LHCN-M2 (cell line): ENCODE measurements at regions not wholly inside any gene's neighbourhood (a gene's known extent, or its start where the extent isn't known, plus 50 kb on each side); places are given as distances from the start of the nearest gene placed in this dataset.
"Not testable (repeated sequence)": the region's sequence is repeated elsewhere in the genome, so short reads cannot be mapped to it uniquely, and the experiment has no call there.

ENCODE experiments used
- DNase-seq: peaks from one replicate; pipeline ENCODE4 v3.0.0-alpha.2; 2012; ENCODE audit warnings: low read depth

DNA sequence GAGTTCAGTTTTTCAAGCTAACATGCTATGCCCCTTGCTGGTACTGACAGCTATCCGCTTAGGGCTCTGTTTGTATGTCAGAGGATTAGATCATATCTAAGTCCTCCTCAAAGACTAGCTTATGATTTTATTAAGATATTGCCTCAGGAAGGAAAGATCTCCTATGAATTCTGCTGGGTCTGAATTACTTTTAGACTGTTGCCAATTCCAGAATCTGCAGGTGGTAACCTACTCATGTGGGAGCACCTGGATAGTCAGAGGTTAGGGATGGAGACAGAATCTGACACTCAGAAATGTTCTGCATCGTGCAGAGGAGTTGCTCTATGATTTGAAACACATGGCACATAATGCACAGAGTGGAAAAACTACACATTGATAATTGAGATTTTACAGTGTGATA is 843.4 kb downstream of the SLC6A15 start:
- DNase-seq: no peak

DNA sequence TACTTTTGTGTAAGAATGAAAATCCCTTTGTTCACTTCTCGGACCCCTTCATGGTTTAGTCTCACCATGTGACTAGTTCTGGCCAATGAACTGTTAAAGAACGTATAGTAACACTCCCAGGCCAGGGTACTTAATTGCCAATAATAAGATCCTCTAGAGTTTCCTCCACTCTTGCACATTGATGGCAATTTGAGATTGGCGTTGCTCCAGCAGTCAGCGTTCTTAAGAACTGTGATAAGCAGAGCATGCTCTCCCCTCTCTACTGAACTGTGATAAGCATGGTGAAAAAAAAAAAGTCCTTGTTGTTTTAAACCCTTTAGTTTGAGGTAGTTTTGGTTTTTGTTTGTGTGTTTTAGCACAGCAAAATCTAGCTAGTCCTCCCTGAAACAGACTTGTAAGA is 854.5 kb downstream of the SLC6A15 start:
- DNase-seq: no peak

DNA sequence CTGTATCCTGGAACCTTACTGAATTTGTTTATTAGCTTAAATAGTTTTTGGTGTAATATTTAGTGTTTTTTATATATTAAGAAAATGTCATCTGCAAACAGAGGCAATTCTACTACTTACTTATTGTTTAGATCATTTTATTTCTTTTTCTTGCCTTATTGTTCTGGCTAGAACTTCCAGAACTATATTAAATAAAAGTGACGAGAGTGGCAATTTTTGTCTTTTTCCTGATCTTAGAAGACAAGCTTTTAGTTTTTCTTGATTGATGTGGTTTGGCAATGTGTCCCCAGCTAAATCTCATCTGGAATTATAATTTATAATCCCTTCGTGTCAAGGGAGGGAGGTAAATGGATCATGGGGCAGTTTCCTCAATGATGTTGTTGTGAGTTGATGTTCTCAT is 857.8 kb downstream of the SLC6A15 start:
- DNase-seq: no peak

DNA sequence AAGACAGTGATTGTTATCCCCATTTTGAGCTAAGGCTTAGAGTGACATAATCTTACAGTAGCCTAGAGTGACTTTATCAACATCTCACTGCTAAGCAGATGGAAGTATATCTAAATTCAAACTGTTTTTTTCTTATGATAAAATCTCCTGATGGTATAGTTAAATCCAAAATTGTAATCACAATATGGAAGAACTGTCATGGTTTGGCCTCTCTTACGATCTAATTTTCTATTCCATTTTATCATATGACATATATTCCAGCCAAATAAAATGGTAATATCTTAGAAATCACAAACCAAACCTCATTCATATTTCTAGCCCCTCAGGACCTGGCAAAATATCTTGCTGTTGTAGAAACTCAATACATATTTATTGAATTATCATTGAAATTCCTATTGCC is 864.7 kb downstream of the SLC6A15 start:
- DNase-seq: no peak

DNA sequence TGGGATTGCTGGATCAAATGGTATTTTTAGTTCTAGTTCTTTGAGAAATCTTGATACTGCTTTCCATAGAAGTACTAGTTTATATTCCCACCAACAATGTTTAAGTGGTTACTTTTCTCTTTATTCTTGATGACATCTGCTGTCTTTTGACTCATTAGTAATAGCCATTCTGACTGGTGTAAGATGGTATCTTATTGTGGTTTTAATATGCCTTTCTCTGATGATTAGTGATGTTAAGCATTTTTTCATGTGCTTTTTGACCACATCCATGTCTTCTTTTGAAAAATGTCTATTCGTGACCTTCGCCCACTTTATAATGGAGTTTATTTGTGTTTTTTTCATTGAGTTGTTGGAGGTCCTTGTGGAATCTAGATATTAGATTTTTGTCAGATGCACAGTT is 865.7 kb downstream of the SLC6A15 start:
- no peak for DNase-seq

DNA sequence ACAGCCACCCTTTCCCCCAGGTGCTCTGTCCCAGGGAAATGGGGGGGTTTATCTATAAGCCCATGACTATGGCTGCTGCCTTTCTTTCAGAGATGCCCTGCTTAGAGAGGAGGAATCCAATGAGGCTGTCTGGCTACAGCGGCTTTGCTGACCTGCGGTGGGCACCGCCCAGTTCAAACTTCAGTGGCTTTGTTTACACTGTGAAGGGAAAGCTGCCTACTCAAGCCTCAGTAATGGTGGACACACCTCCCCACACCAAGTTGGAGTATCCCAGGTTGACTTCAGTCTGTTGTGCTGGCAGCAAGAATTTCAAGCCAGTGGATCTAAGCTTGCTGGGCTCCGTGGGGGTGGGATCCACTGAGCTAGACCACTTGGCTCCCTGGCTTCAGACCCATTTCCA is 869.2 kb downstream of the SLC6A15 start:
- DNase-seq: no peak

DNA sequence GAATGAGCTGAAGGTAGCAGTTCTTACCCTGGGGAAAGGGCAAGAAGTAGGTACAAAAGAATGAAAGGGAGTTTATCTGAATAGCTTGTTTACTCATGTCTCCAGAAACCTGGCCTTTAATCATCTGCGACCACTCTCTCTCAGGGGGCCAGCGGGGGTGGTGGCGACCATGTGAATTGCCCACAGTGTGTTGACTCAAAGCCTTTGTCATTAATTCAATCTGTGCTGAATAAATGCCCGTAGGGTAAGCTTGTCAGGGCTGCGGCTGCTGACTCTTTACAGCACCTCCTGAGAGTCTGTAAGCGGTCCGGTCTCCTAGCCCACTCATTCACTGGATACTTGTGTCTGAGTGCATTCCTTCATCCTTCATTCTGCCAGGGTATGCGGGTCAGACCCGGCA is 874.4 kb downstream of the SLC6A15 start:
- DNase-seq: no peak

DNA sequence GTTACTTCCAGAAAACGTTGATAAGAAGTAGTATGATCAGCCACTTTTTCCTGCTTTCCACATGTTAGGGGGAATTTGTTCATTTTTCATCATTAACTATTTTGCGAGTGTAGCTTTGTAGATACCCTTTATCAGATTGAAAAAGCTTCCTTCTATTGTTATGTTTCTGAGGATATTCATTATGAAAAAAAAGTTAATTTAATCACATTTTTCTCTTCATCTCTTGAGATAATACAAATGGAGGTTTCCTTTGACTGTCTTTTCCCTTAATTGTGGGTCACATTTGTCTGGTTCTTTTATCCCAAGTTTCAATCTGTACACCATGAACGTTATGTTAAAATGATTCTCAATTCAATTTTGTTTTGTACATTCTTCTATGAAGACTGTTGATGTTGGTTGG is 875.7 kb downstream of the SLC6A15 start:
- no peak for DNase-seq

DNA sequence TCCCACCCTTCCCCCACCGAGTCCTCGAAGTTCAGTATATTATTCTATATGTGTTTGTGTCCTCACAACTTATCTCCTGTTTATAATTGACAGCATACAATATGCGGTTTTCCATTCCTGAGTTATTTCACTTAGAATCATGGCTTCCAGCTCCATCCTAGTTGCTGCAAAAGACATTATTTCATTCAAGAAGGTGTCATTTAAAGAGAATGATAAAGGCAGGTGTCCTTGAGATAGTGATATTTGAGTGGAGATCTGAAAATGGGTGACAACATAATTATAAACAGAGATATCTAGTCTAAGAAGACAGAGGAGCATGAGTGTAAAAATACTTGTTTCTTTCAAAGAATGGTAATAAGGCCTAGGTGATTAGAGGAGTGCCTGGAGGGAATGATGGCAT is 876.8 kb downstream of the SLC6A15 start:
- no peak for DNase-seq

DNA sequence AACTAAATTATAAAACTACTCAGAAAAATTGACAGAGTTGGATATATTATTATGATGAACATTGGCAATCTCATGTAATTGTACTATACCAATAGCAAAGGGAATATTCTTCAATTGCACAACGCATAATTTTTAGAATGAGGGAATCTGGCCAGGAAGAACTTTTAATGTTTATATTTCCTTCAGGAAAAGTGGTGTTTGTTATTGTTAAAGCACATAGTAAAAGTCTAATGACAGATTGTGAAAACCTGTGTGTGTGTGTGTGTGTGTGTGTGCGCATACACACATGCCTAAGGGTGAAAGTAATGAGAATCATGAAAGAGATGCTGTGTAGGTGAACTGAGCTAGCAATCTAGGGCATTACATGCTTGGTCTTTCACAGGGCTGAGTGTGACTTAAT is 877.7 kb downstream of the SLC6A15 start:
- no peak for DNase-seq

DNA sequence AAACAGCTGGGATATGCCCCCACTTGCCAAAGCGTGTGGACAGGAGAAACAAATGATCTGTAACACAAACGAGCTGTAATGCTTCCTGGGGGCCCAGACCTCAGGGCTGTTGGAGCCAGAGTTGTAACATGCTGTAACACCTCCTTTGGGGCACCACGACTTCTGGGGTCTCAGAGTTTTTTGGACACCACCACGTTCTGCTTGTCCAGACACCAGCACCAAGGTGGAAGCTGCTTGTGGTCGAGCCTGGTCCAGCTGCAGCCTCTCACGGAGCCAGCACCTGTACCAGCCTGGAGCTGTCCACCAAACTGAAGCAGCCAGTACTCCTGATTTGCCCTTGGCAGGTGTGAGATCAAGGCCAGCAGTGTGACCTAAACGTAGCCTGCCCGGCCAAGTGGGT is 879.4 kb downstream of the SLC6A15 start:
- no peak for DNase-seq

DNA sequence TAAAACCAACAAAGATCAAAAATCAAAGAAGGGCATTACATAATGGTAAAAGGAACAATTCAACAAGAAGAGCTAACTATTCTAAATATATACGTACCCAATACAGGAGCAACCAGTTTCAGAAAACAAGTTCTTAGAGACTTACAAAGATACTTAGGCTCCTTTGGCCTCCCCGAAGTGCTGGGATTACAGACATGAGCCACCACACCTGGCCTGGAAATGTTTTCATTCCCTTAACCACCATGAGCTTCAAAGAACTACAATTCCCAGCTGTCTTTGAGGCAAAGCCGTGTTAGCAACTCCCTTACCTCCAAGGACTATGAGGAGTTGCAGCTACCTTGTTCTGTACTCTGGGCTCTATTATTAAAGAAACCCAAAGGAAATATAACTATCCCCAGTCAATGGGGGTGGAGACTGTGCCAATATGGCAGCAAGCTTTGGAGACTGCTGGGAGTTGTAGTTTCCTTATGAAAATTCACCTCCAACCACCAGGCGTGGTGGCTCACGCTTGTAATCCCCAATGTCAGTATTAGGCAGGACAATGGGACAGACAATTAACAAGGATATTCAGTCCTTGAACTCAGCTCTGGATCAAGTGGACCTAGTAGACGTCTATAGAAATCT is 893.9 kb downstream of the SLC6A15 start:
- DNase-seq: not testable (repeated sequence)

DNA sequence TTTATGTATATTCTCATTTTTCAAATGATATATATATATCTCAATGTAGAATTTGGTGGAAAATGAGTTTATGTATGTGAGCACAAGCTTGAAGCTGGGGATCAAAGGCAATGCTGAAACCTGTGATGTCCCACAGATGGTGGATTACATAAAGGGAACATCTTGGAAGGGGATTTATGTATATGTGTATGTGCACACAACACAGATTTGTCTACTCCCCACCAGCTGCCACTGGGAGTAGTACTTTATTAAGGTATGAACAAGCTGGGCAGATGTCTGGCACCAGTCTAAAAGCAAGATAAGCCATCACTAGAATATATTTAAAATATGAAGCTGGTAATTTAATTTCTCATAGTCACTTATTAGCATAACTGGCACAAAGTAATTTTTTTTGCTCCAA is 895.6 kb downstream of the SLC6A15 start:
- no peak for DNase-seq

DNA sequence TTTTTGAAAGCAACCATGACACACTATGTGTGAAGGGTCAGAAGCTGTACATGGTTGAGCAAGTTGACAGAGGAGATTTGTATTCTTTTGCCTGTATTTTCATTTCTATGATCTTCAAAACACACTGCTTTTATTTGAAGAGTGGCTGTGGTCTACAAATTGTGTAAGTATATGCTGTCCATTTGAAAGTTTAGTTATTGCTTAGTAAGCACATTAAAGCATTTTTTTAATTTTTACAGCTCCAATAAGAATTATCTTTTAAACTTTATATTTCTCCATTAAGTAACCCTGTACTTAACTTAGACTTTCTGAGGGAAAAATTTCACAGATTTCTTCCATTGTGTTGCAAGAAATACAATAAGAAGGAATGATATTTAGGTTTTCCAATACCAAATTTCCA is 915.2 kb downstream of the SLC6A15 start:
- no peak for DNase-seq

DNA sequence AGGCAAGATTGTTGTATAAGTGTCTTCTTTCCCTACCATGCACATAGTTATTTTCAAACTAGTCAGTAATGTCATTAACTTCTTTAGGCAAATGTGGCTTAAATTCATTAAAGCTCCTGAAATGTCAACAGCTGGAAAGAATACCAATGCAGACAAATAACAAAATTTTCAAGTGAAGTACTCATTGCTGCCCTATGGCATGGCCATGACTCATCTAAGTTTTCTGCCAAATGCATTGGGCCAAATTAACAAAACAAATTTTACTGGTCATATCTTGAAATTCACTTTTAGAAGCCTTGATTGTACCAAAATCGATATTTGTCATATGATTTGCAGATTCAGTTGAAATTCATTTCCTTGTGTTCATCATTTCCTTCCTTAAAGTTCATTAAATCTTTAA is 915.9 kb downstream of the SLC6A15 start:
- no peak for DNase-seq

DNA sequence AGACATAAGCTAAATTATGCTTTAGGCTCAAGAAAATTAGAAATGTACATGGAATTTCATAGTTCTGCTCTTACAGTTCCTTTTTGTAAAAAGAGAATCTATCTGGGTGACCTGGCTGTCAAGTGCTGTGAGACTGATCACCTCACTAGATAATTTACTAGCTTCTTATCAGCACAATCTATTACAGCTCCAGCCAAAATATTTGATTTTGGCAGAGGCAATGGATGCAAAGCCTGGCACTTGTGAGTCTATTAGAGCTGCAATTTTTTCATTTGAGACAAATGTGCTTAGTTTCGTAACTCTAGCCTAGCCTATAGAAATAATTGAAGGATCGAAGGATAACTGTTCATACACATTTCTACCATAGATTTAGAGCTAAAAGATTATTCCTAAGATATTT is 927.5 kb downstream of the SLC6A15 start:
- DNase-seq: no peak

DNA sequence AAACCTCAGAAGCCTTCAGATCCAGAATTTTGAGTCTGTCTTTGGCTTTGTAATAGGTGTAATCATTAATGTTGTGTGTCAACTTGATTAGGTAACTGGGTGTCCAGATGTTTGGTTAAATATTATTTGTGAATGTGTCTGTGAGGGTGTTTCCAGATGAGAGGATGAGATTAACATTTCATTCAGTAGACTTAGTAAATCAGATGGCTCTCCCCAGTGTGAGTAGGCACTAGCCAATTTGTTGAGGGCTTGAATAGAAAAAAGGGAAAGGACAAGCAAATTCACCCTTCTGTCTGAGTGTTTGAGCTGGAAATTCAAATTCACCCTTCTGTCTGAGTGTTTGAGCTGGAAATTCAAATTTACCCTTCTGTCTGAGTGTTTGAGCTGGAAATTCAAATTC is 932.2 kb downstream of the SLC6A15 start:
- DNase-seq: no peak

DNA sequence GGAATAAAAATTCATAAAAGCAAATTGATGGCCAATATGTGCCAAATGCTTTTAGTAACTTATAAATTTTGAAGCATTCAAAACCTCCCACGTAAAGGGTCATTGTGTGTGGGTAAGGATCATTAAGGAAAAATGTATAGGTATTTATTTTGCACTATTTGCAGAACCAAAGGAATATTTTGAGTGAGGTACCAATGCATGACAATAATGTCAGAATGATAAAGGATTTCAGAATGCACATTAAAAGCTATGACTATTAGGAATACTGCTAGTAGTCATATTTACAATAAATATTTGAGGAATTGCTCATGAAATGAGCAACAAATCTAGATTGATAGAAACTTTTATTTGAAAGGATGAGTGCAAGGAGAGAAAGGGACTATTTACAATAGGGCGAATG is 932.8 kb downstream of the SLC6A15 start:
- no peak for DNase-seq

DNA sequence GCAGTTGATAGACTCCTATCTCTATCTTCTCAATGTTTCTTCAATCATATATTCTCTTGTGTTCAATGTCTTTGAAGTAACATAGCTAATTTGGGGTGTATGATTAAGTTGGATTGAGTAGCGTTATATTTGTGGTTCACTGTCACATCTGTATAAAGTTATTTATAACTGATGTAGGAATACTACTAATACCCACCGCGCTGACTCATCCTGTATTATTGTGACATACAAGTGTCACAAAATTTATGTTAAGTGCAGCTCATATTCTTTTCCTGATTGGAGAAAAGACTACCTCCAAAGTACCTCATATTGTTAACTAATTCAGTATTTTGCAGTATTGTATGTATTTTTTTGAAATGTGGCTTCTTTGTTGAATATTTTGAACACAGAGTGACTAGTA is 940.8 kb downstream of the SLC6A15 start:
- DNase-seq: no peak

DNA sequence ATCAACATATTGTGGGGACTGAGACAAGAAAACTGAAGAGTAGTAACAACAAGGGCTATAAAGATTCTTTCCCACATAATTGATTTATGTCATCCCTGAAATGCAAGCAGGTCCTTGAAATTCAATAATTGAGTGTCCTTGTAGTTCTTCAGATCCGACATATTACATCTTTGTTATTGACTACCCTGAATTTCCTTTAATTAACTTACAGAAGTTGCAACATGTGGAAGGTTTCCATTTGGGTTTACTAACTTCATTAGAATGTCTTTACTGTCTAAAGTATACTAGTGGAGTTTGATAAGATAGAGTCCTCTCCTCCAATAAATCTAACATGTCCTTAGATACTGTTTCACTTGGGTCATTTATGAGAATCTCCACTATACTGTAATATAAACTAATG is 951.8 kb downstream of the SLC6A15 start:
- no peak for DNase-seq

DNA sequence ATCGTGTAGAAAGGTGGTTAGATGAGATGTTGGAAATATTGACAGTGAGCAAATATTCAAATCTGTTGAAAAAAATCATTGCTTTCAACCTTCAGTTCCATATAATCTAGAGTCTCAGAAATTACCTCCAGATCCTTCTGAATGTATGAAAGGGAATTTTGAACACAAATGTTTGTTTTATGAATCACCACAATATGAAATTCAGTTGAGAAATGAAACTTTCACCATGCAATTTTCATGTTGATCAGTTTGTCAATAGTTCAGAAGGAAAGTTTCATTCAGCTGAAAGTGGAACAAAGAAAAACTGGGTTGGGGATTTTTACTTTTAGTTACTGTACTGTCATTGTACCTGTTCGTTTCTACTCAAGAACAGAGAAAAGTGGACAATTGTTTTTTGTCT is 953.6 kb downstream of the SLC6A15 start:
- no peak for DNase-seq

DNA sequence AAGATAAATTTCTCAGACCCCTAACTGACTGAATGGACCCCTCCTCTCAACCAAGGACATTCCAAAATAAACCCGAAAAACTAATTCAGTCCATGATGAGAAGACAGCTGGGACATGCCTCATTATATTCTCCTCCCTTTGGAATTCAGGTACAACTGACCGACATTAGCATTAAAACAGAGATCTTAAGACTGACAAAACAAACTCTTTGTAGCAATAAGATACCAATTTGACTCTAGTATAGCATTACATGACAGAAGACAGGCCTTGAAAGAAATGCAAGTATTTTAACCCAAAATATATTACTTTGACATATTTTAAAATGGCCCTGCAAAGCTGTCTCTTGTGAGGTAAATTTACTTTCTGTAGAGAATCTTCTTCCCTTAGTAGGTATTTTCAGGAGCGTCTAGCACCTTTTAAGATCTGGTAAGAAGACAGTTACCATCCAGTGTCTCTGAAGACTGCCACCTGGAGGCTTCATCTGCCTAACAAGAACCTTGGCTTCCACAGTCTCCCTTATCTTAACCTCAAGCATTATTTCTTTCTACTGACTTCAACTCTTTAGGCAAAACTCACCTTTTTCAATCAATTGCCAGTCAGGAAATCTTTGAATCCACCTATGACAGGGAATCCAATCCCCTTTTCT is 957.5 kb downstream of the SLC6A15 start:
- no peak for DNase-seq

DNA sequence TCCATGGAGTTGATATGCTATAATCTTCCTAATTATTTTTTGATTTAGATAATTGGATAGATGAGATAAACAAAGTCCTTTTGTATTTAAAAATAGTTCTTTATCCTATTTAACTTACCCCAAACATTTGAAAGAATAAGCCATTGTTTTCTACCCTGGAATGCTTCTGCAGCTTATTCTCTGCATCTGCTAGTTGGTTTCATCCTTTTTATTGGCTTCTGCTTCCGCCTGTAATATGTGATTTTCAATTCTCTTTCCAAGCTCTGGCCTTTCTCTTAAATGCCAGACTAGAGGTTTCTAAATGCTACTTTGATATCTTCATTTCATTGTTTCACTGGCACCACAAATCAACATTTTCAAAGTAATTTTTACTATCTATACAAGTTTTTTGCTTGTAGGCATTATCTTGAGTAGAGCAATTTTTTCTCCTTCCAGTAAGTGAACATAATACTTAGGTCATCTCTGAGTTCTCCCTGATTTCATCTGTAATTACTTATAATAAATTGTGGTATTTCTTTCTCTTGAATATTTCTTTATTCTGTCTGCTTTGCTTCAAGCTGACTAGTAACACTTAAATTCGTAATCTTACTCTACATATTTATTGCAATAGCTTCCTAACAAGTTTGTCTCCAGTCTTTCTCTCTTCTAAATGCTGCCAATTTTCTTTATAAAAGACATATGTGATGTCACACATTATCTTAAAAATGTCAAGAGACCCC is 958.4 kb downstream of the SLC6A15 start:
- no peak for DNase-seq
